ENCODE measurements at regions not wholly inside any gene's neighbourhood (a gene's known extent, or its start where the extent isn't known, plus 50 kb on each side); places are given as distances from the start of the nearest gene placed in this dataset.

DNA sequence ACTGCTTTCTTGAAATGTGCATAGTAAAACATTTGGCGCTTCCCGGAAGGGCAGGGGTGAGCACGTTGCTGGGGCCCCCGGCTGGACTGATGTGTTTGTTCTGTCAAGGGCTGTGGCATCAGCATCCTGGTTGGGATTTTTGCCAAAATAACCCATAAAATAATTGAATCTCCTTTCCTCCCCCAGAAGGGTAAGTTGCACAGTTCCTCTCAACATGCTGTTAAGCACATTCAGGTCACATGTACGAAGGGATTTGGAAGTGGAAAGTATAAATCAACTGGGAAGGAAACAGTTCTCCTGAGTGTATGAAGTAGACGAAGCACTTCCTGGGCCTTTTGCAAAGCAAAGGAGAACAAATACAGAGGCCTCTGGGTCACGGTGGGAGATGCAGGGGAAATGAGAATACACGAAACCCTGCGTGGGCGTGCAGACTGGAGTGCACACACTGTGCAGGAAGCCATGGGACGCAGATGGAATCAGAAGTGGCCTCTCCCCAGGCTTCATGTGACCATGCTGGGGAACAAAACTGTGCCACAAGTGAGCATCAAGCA lies 183.9 kb downstream of the LPIN1 start:
- H3K4me1 ChIP-seq (ENCODE audit: control insufficient read depth in 1 of 2, insufficient read depth in 2 of 2, low read length in 2 of 2) = no peaks in the 10 kb centered on the region
- H3K9ac ChIP-seq (ENCODE audit: low read length) = no peak overlapping the region
- DNase-seq (ENCODE audit: low read depth, low spot score) (no peak), ATAC-seq (no peak)
- no peaks in the 10 kb centered on the region for H3K27me3 ChIP-seq (ENCODE audit: insufficient read depth, low read length)
- intact Hi-C loops (cut with micrococcal nuclease) = no loop called here
- H3K79me2 ChIP-seq (ENCODE audit: insufficient read depth, low read length) = no peaks in the 10 kb centered on the region
- ChIA-PET RAD21 (ENCODE audit: low non-redundant PET in 1 of 2, low total read pairs in 2 of 2, uncharacterized antibody in 2 of 2, unreplicated experiment in 2 of 2) (no interaction called here), POLR2A (no interaction called here), CTCF (no interaction called here)
- TF ChIP-seq EGR1 (IDR thresholded peaks at IDR 0.05; ENCODE audit: low read depth) (no peak), JUND (IDR thresholded peaks at IDR 0.05) (no peak), ZFX (IDR thresholded peaks at IDR 0.05) (no peak), POLR2A (IDR thresholded peaks at IDR 0.05; ENCODE audit: borderline replicate concordance, extremely low read depth, insufficient read depth, insufficient read length) (no peak), CTCF (IDR thresholded peaks at IDR 0.05 in 2 of 3, conservative IDR thresholded peaks at IDR 0.05 in 1 of 3; ENCODE audit: borderline replicate concordance in 1 of 3, insufficient read depth in 1 of 3, low read depth in 2 of 3, low read length in 2 of 3) (no peak), CBX3 (IDR thresholded peaks at IDR 0.05; ENCODE audit: low read depth) (no peak), POLR2AphosphoS5 (IDR thresholded peaks at IDR 0.05; ENCODE audit: low read depth, low read length) (no peak), EZH2 (IDR thresholded peaks at IDR 0.05) (no peak), SRF (IDR thresholded peaks at IDR 0.05; ENCODE audit: low read depth) (no peak), REST (IDR thresholded peaks at IDR 0.05; ENCODE audit: low read depth) (no peak), SP1 (IDR thresholded peaks at IDR 0.05; ENCODE audit: low read depth) (no peak), SIN3A (IDR thresholded peaks at IDR 0.05; ENCODE audit: low read depth) (no peak), TCF7L2 (IDR thresholded peaks at IDR 0.05; ENCODE audit: borderline replicate concordance, extremely low read depth, insufficient read depth, insufficient read length) (no peak)
- no peaks in the 10 kb centered on the region for H3K9me2 ChIP-seq (ENCODE audit: insufficient read depth)
- no peak overlapping the region for H3K27ac ChIP-seq (ENCODE audit: low read depth, low read length)
- no peaks in the 10 kb centered on the region for H4K20me1 ChIP-seq (ENCODE audit: insufficient read depth)
- H3K36me3 ChIP-seq (ENCODE audit: control insufficient read depth in 1 of 2, insufficient read depth in 2 of 2, low read length in 2 of 2) = no peaks in the 10 kb centered on the region
- no peak overlapping the region for H2AFZ ChIP-seq (ENCODE audit: low read depth, low read length, poor library complexity, severe bottlenecking)
- no peaks in the 10 kb centered on the region for H3K9me3 ChIP-seq (ENCODE audit: control insufficient read depth in 1 of 2, insufficient read depth in 1 of 2, low read depth in 1 of 2, low read length in 2 of 2)
- H3K4me2 ChIP-seq (ENCODE audit: low read length) = no peak overlapping the region
- BruUV-seq (replicated peaks) = no TSS peak
- H3K4me3 ChIP-seq (replicated peaks in 1 of 2; ENCODE audit: low read depth in 1 of 2, low read length in 2 of 2) = no peak overlapping the region
